Fibroblast of pulmonary artery (primary cell): ENCODE measurements at regions not wholly inside any gene's neighbourhood (a gene's known extent, or its start where the extent isn't known, plus 50 kb on each side); places are given as distances from the start of the nearest gene placed in this dataset.

Experiments used
- DNase-seq: peaks from one replicate; pipeline ENCODE4 v3.0.0-alpha.2; 2010; ENCODE audit warnings: low read depth
- H3K4me3 ChIP-seq: replicated peaks from 2 replicates; pipeline ENCODE4 v1.5.1; 2011; ENCODE audit warnings: low read depth, mild to moderate bottlenecking, control low read depth, low read length, moderate library complexity
- CTCF ChIP-seq: IDR thresholded peaks from 2 replicates; pipeline ENCODE4 v1.5.1; 2011; ENCODE audit warnings: mild to moderate bottlenecking, control low read depth, low read length, inconsistent platforms; ENCODE audit errors: missing control alignments

- DNase-seq, result no peak
- H3K4me3 ChIP-seq, result no peak overlapping the region
- TF ChIP-seq CTCF, result no peak
These were observed 55.4 kb upstream of the GBA3 start for GRCh38 chr4:22637306-22637705.
